Stimulated activated CD4-positive, alpha-beta T cell treated with anti-CD3 and anti-CD28 coated beads, Interleukin-1b, Interleukin-23, amount 100 ng/mL, for 24 hours (primary cell): ENCODE measurements at regions not wholly inside any gene's neighbourhood (a gene's known extent, or its start where the extent isn't known, plus 50 kb on each side); places are given as distances from the start of the nearest gene placed in this dataset.

Experiments used
- DNase-seq, 4 experiments: peaks; one replicate each; pipeline ENCODE4 v3.0.0-alpha.2; 2020; ENCODE audit warnings: low read depth in 4 of 4, low spot score in 1 of 4

DNA sequence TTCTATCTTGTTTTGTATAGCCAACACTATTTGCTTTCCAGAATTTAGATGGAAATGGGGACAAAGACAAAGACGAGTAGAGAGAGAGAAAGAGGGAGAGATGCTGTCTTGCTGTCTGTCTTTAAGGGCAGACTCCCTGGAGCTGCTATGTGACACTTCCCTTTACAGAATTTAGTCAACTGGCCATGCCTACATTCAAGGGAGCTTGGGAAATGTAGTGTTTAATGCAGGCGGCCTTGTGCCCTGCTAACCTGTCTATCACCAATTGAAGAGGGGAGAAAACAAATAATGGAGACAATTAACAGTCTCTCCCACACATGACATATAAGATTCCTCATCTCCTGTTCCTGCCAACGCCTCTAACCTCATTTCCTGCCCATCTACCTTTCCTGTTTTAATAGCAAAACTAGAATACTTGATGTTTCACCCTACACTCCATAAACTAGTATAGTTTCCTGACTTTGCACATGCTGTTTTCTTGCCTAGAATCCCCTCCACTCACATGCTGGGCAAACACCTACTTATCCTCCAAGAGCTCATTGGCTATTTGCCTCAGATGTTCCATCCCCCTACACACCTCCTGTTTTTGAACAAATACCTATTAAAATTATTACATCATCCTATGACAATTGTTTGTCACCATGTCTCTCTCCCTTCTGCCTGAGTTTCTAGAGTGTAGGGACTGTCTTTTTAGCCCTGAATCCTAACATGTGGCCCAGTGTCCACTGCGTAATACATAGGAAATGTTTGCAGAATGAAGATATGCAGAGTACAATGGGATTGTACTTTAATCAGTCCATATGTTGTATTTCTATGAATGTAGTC is 117.2 kb downstream of the SLC25A24 start:
- no peak for DNase-seq

DNA sequence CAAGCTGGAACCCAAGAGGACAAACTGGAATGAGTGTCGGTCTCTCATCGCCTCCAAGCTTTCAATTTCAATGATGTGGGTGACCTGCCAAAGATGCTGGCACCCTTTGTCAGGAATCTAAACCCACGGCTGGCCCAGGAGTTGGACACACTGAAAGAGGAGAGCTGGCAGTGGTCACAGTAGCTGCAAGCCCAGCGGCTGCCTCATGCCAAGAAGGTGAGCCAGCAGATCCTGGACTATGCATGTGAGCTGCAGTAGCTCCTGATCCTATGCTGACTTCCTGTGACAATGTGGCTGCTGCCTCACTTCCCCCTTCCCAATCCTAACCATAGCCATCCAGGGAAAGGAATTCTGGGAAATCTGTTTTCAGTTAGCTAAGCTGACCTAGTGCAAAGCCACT is 117.0 kb upstream of the VAV3 start:
- DNase-seq: no peak

DNA sequence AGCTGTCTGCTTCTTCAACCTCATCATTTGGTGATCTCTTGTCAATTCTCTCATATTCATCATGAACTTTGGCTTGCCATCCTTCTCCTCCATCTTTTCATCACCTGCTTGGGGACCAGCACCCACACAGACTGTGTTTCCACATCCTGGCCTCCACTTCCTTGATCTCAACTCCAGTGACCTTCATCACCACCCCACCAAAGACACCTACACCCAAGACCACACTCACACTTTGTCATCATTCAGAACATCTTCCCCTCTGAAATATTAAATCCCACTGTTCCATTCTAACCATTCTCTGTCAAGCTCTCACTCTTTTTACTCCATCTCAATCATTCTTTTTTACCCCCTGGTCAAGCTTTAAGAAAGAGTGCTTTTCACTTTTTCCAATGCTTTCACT is 115.5 kb upstream of the VAV3 start:
- DNase-seq: no peak

DNA sequence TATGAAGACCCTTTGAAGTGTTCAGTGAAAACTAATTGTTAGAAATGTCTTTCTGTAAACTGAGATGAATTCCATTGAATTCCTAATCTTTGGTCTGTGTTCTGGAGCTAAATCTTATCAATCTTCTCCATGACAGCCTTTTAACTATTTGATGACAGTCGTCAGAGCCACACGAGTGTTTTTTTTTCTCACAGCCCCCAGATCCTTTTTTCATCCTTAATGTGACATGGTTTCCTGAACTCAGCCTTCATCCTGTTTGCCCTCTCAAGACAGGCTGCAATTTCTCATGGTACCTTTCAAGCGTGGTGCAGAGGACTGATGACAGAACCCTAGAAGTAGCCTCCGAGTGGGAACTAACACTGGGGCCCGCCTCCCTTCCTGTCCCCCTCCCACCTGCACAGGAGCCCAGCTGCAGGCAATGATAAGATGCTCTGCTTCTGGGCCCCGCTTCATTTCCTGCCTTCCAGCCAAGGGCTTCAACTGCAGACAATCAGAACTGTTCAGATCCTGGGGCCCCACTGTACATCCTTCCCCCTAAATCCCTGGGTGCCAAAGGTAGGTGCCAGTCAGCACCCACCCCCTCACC is 114.6 kb upstream of the VAV3 start:
- DNase-seq: no peak

- DNase-seq: no peak
Measured at GRCh38 chr1:108077991-108078390, 113.0 kb upstream of the VAV3 start.

GRCh38 chr1:108075055-108075454 is 110.1 kb upstream of the VAV3 start:
- DNase-seq: no peak

GRCh38 chr1:108072776-108073175 is 107.8 kb upstream of the VAV3 start:
- DNase-seq: no peak

- no peak for DNase-seq
Measured at GRCh38 chr1:108072212-108072611, 107.2 kb upstream of the VAV3 start.

DNA sequence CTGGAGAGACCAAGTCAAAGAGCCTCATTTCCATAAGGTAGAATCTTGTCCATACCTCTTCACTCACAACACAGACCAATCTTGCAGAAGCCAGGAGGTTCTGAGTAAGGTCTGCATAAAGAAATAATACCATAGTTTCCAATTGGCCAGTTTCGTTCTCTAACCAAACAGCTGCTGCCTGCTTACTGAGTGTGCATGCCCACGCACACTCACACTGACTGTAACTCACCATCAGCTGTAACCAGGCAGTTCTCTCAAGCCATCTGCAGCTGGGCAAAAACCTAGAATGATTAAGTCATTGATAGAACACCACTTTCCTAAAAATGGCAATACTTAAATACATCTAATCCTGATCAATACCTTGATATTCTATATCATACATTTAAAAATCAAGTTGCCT is 106.6 kb upstream of the VAV3 start:
- no peak for DNase-seq

- DNase-seq: no peak
Measured at GRCh38 chr1:108070662-108071061, 105.7 kb upstream of the VAV3 start.

DNA sequence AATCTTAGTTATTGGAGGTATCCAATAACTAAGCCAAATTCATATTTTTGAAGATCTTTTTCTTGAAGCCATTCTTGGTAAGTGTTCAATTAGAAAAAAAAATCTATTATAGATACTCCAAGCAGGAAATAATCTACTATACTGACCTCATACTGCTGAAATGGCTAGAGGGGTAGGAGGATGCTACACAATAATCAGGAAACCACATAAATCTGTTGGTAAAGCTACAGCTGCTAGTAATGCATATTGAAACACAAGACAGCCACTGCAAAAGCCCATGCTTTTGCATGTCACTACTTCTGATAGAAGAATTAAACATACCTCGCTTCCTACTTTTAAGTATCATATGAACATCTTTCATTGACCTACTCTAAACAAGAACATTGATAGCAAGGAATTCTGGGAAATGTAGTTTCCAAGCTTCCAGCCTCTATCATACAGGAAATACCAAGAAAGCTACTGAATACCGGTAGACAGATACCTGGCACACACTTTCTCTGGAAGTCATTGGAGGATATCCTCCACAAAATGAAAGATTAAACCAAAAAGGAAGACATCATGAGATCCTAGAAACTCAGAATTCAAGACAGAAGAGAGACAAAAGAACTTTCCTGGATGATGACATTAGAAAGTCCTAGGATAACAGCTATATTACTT is 103.0 kb upstream of the VAV3 start:
- DNase-seq: no peak

DNA sequence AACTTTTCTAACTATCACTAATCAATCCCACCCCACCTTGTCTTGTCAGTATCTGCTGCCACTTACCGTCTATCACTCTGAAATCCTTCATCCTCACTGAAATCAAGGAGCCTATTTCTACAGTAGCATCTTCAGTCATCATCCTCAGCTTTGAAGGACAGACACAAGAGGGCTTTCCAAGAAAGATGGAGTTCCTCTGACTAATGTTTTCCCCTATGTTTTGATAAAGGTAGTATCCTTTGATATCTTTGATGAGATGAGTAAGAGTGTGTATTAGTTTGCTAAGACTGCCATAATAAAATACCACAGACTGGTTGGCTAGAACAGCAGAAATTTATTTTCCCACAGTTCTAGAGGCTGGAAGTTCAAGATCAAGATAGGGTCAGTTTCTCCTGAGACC is 101.8 kb upstream of the VAV3 start:
- no peak for DNase-seq

DNA sequence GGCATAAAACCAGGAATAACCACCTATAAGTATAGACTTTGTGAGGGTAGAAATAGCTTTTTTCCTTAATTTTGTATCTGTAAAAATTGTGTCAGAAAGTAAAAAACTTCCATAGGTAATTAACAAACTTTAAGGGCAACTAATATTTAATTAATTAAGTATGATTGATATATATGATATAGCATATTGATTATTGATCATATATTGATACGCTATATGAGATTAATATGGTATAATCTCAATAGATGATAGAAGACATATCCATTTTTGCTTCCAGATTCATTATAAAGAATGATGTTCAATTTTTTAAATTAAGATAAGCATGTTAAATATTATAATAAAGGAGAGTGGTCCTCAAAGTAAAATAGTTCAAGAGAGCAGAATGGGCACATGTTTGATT is 99.3 kb upstream of the VAV3 start:
- no peak for DNase-seq

DNA sequence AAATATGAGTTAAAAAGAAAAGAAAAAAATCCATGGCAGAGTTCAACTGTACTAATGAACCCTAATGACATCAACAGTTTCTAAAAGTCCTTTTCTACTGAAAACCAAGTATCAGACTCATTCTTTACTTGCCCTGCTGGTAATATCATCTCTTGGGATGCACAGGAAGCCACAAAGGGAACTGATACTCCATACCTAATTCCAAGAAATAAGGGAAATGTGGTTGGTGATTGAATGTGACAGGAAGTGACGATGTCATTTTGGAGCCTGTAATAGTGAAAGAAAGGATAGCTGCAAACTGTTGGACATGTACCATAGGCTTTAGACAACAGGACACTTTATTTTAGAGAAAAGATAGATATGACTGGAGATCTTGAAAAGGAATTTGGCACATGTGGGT is 98.7 kb upstream of the VAV3 start:
- no peak for DNase-seq

GRCh38 chr1:108059945-108060344 is 95.0 kb upstream of the VAV3 start:
- DNase-seq: no peak

- DNase-seq: no peak
Measured at GRCh38 chr1:108057541-108057940, 92.6 kb upstream of the VAV3 start.

GRCh38 chr1:108056436-108056990 is 91.5 kb upstream of the VAV3 start:
- DNase-seq: no peak

DNA sequence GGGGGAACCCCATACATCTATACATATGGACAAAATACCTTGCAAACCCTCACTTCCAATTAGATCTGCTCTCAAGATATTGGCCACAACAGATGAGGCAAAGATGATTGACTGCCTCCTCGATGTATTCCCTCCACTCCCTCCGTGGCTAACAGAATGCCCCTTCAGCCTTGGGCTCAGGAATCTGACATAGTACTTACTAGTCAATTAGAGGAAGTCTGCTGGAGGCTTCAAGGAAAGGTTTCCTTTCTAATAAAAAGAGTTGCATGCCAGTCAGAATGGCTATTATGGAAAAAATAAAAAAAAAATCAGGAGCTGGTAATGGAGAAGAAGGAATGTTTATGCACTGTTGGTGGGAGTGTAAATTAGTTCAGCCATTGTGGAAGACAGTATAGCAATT is 90.4 kb upstream of the VAV3 start:
- no peak for DNase-seq

- no peak for DNase-seq
Measured at GRCh38 chr1:108054396-108054795, 89.4 kb upstream of the VAV3 start.

GRCh38 chr1:108053270-108054013 is 88.5 kb upstream of the VAV3 start:
- no peak for DNase-seq

DNA sequence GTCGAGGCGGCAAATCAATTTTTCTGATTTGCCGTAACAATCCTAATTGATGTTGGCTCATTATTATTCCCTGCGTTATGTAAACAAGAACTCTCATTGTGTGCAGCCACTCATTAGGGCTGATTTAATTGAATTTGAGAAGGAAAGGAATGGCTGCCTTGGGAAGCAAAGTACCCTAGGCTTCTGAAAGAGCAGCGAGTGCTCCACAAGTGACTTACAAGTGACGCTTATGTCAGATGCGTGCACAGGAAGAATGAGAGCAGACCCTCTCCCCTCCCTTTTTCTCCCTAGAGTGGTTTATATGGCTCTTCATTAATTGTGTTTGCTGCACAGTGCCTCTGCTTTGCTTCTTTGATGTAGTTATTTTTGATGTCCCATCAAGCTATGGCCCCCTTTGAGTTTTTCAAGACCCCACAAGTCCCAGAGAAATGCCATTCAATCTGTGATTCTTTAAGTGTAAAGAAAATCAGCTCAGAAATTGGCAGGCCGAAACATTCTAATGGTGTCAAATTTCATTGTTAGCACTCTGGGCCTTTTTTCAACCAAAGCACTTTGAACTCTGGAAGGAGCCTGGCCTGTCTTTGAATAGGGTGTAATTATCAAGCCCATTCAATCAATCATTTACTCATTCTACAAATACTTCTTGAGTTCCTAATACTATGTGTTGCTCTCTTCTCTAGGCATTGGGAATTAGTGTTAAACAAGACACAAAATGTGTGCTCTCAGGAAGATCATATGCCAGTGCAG is 86.8 kb upstream of the VAV3 start:
- DNase-seq: no peak
